ENCODE measurements at regions not wholly inside any gene's neighbourhood (a gene's known extent, or its start where the extent isn't known, plus 50 kb on each side); places are given as distances from the start of the nearest gene placed in this dataset.
"Not testable (repeated sequence)": the region's sequence is repeated elsewhere in the genome, so short reads cannot be mapped to it uniquely, and the experiment has no call there.

- DNase-seq (ENCODE audit: low read depth in 2 of 2), result no peak
These were observed 442.8 kb upstream of the SYT4 start for GRCh38 chr18:43720041-43720440.

GRCh38 chr18:43735570-43735969, 458.3 kb upstream of the SYT4 start:
- no peak for DNase-seq (ENCODE audit: low read depth in 2 of 2)

- DNase-seq (ENCODE audit: low read depth in 2 of 2), result no peak
These were observed 467.9 kb upstream of the SYT4 start for GRCh38 chr18:43744960-43745745.

GRCh38 chr18:43751203-43751602, 473.9 kb upstream of the SYT4 start:
- DNase-seq (ENCODE audit: low read depth in 2 of 2), result no peak

GRCh38 chr18:43751835-43752234, 474.5 kb upstream of the SYT4 start:
- DNase-seq (ENCODE audit: low read depth in 2 of 2), result no peak

- DNase-seq (ENCODE audit: low read depth in 2 of 2), result no peak
These were observed 480.0 kb upstream of the SYT4 start for GRCh38 chr18:43757273-43757672.

GRCh38 chr18:43758734-43759133, 481.4 kb upstream of the SYT4 start:
- DNase-seq (ENCODE audit: low read depth in 2 of 2), result no peak

- no peak for DNase-seq (ENCODE audit: low read depth in 2 of 2)
These were observed 482.7 kb upstream of the SYT4 start for GRCh38 chr18:43760010-43760409.

- DNase-seq (ENCODE audit: low read depth in 2 of 2), result no peak
These were observed 495.6 kb upstream of the SYT4 start for GRCh38 chr18:43772907-43773306.

- no peak for DNase-seq (ENCODE audit: low read depth in 2 of 2)
These were observed 497.2 kb upstream of the SYT4 start for GRCh38 chr18:43774497-43774896.

GRCh38 chr18:43775591-43775990, 498.3 kb upstream of the SYT4 start:
- DNase-seq (ENCODE audit: low read depth in 2 of 2), result no peak

GRCh38 chr18:43776997-43777396, 499.7 kb upstream of the SYT4 start:
- no peak for DNase-seq (ENCODE audit: low read depth in 2 of 2)

- DNase-seq (ENCODE audit: low read depth in 2 of 2), result no peak
These were observed 500.5 kb upstream of the SYT4 start for GRCh38 chr18:43777636-43778304.

GRCh38 chr18:43780782-43781340, 503.6 kb upstream of the SYT4 start:
- DNase-seq (ENCODE audit: low read depth in 2 of 2), result no peak

GRCh38 chr18:43785158-43785557, 507.9 kb upstream of the SYT4 start:
- DNase-seq (ENCODE audit: low read depth in 2 of 2), result no peak

- no peak for DNase-seq (ENCODE audit: low read depth in 2 of 2)
These were observed 509.6 kb upstream of the SYT4 start for GRCh38 chr18:43786893-43787292.

- DNase-seq (ENCODE audit: low read depth in 2 of 2), result not testable (repeated sequence)
These were observed 510.4 kb upstream of the SYT4 start for GRCh38 chr18:43787721-43788120.

GRCh38 chr18:43789234-43790000, 512.1 kb upstream of the SYT4 start:
- DNase-seq (ENCODE audit: low read depth in 2 of 2), result no peak

GRCh38 chr18:43793910-43794309, 516.6 kb upstream of the SYT4 start:
- no peak for DNase-seq (ENCODE audit: low read depth in 2 of 2)

- no peak for DNase-seq (ENCODE audit: low read depth in 2 of 2)
These were observed 517.1 kb upstream of the SYT4 start for GRCh38 chr18:43794363-43794762.

GRCh38 chr18:43797347-43797746, 520.1 kb upstream of the SYT4 start:
- no peak for DNase-seq (ENCODE audit: low read depth in 2 of 2)

- no peak for DNase-seq (ENCODE audit: low read depth in 2 of 2)
These were observed 523.3 kb upstream of the SYT4 start for GRCh38 chr18:43800584-43800983.

Measured in stimulated activated CD8-positive, alpha-beta memory T cell treated with anti-CD3 and anti-CD28 coated beads, Interleukin-15, amount 100 ng/mL, for 48 hours (primary cell).